Ureter (tissue), 1 donor: ENCODE measurements at regions not wholly inside any gene's neighbourhood (a gene's known extent, or its start where the extent isn't known, plus 50 kb on each side); places are given as distances from the start of the nearest gene placed in this dataset.

ENCODE experiments used
- DNase-seq: peaks from one replicate; pipeline ENCODE4 v3.0.0-alpha.2; 2020; ENCODE audit warnings: low spot score
- donor health status: DM: yes; HTN: yes; CAD: no.

- DNase-seq: no peak
Measured at GRCh38 chr7:25314731-25315267, 86.5 kb upstream of the NPVF start.

- no peak for DNase-seq
Measured at GRCh38 chr7:25316366-25316765, 88.1 kb upstream of the NPVF start.

DNA sequence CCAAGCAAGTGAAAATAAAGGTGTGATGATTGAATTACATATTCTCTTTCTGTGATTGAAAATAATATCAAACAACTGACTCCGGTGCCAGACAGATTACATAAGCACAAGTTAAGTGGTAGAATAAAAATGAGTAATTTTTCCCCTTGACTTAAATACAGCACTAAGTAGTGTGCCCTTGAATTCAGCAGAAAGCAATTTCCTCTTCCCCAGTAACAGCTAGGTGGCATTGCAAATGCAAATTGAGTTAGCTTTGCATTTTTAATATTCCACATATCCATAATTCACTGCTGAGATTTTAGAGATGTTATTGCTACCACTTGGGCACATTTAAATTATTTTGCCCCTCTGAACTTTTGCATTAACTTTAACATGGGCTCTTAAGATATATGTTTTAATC, 89.8 kb upstream of the NPVF start:
- no peak for DNase-seq

DNA sequence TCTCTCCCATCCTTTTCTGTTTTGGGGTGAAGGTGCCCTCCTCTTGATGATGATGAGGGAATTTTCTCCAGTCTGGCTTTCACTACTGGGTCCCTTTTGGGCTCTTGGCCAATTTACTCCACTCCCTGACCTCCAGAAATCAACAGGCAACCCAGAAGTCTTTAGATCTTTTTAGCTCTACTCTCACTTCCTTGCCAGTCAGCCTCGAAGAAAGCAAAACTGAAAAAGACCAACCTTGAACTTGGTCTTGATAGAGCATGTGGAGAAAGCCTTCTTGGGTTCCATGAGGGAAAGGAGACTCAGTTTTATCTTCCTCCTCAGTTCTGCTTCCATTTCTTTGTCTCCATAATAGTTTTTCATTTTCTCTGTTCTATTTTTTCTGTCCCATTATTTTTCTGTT, 91.4 kb upstream of the NPVF start:
- no peak for DNase-seq

- DNase-seq: no peak
Measured at GRCh38 chr7:25320791-25321190, 92.5 kb upstream of the NPVF start.

DNA sequence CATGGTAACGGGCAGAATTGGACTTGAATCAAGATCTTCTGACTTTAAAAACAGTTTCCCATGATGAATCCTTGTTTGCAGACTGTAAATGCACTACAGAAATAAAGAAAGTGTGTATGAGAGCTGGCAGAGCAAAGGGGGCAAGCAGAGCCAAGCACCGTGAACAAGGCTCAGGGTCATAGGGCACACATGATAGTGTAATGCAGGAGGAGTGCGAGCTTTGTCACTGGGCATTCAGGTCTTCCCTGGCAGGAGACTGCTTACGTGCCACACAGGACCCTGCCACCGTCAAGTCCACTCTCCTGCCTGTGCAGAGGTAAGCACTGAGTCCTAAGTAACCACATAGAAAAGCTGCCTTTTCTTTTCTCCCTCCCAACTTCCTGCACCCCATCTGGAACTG, 93.1 kb upstream of the NPVF start:
- no peak for DNase-seq

DNA sequence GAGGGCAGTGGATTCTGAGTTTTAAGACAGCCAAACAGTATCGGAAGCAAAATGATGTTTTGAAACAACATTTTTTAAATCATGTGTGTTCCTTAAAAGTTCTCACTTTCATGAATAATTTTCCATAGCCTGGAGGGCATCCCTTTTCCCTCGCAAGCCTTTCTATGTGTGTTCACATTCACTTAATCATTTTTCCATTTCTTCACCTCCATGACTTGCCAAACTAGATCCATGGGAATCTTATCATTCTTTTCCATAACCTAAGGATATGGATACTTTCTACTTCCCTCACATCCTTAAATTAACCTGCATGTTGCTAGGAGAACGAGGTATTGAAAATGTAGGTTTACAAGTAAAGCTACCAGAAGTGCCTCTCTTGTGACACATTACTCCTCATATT, 94.2 kb upstream of the NPVF start:
- DNase-seq: no peak

GRCh38 chr7:25325186-25325757, 97.0 kb upstream of the NPVF start:
- no peak for DNase-seq

- no peak for DNase-seq
Measured at GRCh38 chr7:25326501-25327156, 98.3 kb upstream of the NPVF start.

- DNase-seq: no peak
Measured at GRCh38 chr7:25329815-25330214, 101.5 kb upstream of the NPVF start.

DNA sequence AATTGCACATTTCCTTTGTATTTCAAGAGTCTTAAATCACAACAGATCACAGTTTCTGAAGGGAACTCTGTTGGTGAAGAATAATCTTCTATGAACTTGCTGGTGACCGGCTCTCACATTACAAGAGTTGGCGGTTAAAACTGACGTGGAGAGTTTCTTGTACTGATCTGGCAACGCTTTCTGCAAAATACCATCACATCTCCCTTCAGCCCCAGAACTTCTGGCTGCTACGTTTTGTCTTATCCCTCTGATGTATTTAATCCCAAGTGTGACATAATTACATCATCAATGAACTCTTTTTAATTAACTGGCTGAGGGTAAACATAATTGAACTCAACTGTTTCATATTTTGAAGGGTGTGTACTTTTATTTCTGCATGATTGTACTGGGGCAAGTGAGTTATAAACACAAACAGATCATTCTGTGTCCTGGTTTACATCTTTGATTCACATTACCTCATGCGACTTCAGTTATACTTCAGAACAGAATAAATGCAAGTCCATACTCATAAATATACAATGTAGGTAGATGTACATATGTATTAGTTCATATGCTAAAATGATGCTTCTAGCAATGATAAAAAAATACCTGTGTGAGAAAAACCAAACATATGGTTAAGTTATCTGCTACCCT, 105.1 kb upstream of the NPVF start:
- no peak for DNase-seq

- DNase-seq: no peak
Measured at GRCh38 chr7:25347360-25348066, 119.2 kb upstream of the NPVF start.

DNA sequence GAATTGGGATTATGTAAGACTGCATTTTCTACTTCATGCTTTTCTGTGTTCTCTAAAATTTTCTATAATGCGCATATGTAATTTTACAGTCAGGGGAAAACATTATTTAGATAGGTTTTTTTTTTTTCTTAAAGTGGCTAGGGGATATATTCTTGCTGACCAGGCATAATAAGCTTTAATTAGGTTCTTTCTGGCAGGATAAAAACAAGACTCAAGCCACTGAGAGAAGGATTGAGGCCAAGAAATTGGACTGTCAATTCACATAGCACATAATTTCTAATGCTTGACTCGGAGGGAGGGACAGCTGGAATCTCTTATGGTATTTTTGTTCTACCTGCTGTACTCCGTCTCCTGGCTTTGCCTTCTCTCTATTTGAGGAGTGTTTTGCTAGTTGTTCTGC, 119.8 kb upstream of the NPVF start:
- DNase-seq: no peak

DNA sequence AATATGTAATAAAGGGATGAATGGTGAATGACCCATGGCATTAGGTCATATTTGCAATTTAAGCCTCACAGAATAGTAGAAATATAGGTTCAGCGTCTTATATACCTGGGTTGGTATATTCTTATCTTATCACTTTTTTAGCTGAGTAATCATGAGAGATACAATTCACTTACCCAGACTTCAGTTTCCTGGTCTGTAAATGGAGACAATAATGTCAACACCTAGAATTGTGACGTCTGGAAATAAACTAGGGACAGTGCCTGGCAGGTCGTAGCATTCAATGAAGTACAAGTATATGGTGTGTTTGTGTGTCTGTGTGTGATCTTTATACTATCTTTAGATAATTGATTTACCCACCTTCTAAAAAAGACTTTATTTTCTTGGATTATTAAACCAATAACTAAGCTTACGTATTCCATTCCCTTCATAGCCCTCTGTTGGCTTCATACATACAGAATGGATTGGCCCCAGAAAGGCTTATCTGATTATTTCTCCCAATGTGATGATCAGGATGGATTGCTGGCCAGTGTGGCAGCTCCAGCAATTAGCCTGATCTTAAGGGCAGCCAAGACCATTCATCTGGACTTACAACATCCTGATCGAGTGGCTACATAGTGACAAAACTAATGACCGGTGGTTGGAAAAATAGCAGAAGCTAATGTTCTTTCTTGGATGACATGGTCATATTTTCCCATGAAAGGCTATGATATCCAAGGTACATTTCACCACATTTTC, 121.2 kb upstream of the NPVF start:
- no peak for DNase-seq

- DNase-seq: no peak
Measured at GRCh38 chr7:25350041-25350440, 121.8 kb upstream of the NPVF start.

- DNase-seq: no peak
Measured at GRCh38 chr7:25351761-25352160, 123.5 kb upstream of the NPVF start.

DNA sequence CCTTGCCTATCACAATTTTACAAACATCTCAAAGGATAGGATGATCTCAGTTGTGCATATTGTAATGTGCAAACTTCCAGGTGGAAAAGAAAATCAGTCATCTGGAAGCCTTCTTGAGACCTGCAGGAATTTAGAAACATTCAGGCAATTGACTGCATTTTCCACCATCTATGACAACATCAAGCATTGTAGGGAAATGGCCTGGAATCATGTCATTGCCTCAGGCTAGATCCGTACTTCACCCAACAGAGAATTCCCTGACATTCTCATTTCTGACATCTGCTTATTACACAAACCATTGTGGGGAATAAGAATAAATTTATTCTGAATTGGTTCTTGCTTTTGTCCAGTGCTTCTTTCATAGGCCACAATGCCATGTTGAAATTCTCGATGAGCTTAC, 124.9 kb upstream of the NPVF start:
- no peak for DNase-seq

- DNase-seq: no peak
Measured at GRCh38 chr7:25353732-25354131, 125.4 kb upstream of the NPVF start.

- no peak for DNase-seq
Measured at GRCh38 chr7:25356534-25357151, 128.4 kb upstream of the NPVF start.

- no peak for DNase-seq
Measured at GRCh38 chr7:25358926-25359325, 130.6 kb upstream of the NPVF start.

GRCh38 chr7:25359471-25360059, 131.3 kb upstream of the NPVF start:
- DNase-seq: no peak
